Kidney glomerular epithelial cell (primary cell): ENCODE measurements at regions not wholly inside any gene's neighbourhood (a gene's known extent, or its start where the extent isn't known, plus 50 kb on each side); places are given as distances from the start of the nearest gene placed in this dataset.
A peak's percentile ranks its signal among the peaks of the same experiment; 100 is the strongest.
"Not testable (repeated sequence)": the region's sequence is repeated elsewhere in the genome, so short reads cannot be mapped to it uniquely, and the experiment has no call there.

Source experiments
- DNase-seq: peaks from one replicate; lab custom pipeline; 2025; lab: John Stamatoyannopoulos, UW

DNA sequence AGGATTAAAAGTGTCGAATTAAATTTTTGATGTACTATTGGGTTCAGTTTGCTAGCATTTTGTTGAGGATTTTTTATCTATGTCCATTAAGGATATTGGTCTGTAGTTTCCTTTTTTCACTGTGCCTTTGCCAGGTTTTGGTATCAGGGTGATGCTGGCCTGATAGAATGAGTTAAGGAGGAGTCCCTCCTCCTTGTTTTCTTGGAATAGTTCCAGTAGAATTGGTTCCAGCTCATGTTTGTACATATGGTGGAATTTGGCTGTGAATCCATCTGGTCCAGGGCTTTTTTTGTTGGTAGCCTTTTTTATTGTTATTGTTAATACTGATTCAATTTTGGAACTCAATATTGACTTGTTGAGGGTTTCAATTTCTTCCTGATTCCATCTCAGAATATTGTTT, 141.8 kb downstream of the SIM1 start:
- no peak for DNase-seq

DNA sequence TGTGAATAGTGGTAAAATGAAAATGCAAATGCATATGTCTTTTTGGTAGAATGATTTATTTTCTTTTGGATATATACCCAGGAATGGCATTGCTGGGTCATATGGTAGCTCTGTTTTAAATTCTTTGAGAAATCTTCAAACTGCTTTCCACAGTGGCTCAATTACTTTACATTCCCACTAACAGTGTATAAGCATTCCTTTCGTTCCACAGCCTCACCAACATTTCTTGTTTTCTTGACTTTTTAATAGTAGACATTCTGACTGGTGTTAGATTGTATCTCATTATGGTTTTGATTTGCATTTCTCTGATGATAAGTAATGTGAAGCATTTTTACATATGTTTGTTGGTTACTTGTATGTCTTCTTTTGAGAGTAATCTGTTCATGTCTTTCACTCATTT, 144.0 kb downstream of the SIM1 start:
- no peak for DNase-seq

DNA sequence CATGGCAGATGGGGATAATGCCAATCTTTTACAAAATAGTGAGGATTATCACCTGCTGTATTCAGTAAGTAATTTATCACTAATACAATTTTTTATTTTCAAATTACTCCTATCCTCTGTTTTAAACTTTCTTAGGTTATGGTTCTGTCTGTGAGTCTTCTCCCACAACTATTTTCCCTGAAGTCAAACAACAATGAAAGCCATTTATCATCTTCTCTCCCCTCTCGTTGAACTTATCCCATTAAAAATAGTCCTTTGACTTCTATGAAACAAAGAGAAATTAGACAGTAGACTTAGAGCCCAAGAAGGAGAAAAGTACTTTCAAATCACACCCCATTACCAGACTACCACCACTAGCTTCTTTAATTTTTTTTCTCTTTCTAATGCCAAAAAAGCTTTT, 147.7 kb downstream of the SIM1 start:
- no peak for DNase-seq

DNA sequence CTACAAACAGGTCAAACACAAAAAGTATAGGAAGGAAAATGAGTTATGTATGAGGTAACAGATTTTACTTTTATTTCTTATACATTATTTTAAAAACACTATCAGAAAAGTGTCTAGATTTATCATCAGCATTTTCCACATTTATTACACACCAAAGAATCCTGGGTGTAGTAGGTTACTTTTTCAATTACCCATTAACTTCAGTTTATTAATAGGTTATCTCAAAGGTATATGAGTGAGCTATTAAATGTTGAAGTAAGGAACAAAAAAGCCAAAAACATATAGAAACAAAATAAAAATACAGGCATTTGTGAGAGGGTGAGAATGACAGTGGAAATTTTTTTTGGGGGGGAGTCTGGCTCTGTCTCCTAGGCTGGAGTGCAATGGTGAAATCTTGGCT, 150.5 kb downstream of the SIM1 start:
- no peak for DNase-seq

DNA sequence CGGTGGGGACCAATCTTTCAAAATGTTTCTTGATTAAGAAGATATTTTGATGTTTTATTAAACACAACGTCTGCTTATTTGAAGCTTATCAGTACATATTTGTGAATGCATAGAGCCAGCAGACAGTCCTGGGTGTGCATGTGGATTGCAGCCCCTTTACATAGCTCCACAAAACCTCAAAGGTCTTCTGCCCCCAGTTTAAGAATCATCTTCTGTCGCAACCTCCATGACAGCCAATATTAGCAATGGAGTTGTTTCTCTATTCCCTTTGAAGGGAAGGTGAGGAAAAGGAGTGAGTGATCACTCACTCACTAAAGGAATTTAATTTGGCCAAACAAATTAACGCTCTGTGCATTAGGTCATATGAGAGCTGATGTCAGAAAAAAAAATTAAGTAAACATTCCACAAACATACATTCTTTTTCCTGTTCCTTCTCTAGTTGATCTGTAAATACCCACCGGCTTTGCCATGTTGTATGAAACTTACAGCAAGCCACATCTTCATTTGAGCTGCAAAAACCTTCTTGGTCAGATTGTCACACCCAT, 152.9 kb downstream of the SIM1 start:
- no peak for DNase-seq

DNA sequence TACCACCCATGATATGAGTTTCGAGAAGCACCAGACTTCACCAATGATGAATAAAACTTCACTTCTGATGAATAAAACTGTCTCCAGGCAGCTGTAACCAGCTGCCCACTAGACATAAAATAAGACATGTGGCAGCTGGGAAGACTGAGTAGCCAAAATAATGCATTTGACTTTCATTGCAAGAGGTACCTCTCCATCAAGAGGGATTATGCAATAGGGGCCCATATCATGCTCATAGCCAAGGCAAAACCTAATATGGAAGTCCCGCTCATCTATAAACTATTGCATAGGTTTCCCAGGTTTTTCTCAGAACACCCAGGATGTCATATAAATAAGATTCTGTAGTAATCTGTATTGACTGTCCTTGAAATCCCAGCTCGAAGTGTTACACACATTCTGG, 155.5 kb downstream of the SIM1 start:
- DNase-seq, result no peak

DNA sequence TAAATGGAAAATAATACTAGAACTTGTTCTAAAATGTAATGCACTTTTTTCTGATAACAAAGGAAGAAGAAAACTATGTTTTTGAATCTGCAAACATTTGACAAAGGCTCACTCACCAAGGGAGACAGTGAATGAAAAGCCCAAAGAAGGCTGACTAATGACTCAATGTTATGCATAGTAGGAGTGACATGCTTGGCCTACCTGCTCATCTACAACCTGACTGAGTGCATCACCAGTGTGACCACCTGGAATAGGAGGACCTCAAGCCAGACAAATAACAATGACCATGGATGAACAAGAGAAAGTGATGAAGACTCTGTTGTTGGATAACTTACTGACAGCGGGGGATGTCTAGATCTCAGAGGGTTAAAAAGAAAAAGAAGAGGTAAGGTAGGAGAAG, 157.2 kb downstream of the SIM1 start:
- peak; percentile 14 for DNase-seq

DNA sequence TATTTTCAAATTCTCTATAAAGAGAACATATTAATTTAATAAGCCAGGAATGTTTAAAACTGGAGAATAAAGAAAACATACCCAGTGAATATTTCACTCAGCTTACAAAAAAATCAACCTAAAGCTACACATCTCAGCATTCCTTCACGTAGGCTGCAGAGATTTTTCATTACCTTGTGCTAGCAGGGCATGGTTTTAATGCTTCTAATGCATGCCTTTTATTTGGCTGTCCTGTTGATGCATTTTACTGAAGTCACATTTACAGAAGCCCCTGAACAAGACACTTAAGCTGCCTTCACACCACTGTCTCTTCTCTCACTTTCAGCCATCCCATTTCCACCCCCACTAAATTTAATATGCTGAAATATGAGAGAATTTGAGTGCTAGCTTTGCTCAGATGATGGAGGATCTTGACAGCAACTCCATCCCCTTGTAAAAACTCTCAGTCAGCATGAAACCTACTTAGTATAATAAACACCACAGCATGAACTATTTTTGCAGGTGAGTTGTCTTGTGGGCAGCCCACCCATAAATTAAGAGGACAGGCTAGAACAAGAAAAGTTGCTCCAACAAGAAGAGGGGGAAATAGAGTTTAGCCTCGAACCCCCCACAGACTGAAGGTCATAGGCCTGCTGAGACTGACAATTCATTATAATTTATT, 159.4 kb downstream of the SIM1 start:
- DNase-seq, result no peak

DNA sequence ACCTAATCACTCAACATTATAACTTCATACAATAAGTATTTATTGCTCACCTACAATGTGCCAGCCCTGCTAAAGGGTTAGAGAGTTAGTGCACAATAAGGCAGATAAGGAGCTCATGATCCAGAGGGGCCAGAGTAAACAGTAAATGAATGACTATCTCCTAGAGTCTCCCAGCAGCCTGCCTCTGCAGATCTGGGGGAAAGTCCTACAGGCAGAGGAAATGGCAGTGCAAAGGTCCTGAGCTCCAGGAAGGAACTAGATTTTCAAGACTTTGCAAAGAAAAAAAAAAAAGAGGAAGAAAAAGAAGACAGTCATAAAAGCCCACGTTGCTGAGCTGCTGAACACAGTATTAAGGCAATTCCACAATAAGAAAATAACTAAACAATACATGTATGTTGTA, 160.1 kb downstream of the SIM1 start:
- DNase-seq, result no peak

DNA sequence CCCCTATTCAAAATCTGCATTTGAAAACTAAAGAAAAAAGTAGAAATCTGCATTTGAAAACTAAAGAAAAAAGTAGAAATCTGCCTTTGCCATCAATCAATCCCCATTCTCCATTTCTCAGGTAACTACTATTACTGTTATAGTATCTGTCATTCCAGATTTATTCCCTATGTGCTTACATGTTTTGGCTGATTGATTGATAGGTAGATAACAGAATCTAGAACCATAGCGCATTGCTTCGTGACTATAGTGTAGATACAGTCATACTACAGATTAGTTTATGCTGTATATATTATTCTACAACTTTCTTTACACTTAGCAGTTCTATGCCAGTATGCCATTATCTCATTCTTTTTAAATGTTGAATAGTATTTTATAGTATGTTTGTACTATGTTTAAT, 163.0 kb downstream of the SIM1 start:
- no peak for DNase-seq

DNA sequence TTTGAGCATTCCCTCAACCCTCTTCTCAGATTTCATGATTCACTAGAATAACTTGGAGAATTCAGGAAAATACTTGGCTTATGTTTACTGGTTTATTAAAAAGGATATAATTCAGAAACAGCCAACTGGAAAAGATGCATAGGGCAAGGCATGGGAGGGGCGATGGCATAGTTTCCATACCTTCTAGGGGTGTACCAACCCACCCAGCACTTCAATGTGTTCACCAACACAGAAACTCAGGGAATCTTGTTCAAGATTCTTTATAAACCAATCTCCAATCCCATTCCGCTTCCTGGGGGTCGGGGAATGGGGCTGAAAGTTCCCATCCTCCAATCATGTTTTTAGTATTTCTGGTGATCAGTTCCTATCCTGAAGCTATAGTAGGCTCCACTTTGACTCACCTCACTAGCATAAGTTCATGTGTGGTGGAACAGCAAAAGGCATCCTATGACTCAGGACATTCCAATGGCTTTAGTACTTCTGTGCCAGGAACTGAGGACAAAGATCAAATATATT, 164.4 kb downstream of the SIM1 start:
- DNase-seq, result peak; percentile 84

DNA sequence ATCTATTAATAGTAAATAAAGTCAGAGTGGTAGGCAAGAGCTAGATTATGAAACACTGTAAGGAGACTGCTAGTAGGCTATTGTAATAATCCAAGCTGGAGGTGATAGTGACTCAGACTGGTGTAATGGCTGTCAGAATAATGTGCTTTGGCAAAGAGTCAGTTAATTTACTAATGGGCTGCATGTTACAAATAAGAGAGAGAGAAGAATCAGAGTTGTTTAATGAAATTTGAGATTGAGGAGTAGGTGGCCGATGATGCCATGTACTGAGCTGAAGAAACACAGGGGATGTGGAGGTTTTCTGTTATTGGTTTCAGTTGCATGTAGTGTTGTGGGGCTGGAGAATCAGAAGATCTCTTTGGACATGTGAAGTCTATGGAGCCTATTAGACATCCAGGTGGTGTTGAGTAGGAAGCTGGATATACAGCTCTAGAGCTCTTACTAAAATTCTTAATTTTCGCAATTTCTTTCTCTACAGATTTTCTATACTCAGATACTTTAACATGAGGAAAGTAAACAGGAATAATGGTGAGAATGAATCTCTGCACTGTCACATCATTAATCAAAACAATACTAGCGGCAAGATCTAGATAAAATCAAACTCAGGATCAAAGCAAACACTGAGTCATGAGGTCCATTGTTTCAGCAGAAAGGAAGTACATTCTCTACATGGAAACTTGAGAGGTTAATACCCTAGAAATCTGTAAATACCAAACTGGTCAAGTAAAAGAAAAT, 167.7 kb downstream of the SIM1 start:
- DNase-seq, result peak; percentile 80

DNA sequence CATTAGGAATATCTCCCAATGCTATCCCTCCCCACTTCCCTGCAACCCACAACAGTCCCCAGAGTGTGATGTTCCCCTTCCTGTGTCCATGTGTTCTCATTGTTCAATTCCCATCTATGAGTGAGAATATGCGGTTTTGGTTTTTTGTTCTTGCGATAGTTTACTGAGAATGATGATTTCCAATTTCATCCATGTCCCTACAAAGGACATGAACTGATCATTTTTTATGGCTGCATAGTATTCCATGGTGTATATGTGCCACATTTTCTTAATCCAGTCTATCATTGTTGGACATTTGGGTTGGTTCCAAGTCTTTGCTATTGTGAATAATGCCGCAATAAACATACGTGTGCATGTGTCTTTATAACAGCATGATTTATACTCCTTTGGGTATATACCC, 169.5 kb downstream of the SIM1 start:
- not testable (repeated sequence) for DNase-seq

DNA sequence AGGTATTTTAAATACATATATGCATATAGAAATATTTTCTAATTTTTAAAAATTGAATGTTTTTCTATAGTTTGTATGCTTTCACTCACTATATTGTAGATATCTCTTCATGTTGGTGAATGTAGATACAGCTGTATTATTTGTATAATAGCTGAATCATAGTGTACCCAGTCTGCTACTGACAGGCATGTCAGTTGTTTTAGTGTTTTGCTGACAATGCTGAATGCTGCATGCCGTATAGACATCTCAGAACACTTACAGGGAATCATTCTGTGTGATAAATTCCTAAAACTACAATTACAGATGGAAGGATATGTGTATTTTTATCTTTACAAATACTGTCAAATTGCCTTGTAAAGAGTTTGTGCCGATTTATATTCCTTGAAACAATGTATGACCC, 175.4 kb downstream of the SIM1 start:
- no peak for DNase-seq

DNA sequence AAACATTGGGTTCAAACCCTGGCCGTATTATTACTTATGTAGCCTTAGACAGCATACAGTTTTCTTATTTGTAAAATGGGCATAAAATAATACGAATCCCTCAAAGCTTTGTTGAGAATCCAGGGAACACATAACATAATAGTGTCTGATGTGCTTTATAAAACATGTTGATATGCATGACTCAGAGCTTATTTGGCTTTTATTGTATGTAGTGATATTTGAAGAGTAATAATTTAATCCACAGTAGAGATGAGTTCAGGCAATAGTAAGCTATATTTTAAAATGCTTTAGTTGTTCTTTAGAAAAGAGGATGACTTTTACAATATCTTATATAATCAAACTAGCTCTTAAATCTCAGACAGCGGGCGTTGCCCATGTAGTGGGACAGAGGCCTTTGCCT, 176.4 kb downstream of the SIM1 start:
- no peak for DNase-seq

DNA sequence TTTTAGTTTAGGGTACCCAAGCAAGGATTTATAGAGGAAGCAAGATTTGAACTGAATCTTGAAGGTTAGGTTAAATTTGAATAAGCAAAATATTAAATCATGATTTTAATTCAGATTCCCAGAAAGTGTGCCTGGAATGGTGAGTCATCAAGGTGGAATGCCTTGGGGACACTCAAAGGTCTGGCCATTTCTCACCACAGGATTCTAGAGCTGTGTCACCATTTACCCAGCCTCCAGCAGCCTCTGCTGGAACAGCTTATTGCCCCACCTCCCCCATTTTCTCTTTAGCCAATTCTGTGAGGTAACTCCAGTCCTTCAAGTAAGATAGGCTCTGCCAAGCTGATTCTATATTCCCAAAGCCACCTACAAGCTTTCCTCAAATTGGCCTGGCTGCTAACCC, 181.4 kb downstream of the SIM1 start:
- DNase-seq, result peak; percentile 21

DNA sequence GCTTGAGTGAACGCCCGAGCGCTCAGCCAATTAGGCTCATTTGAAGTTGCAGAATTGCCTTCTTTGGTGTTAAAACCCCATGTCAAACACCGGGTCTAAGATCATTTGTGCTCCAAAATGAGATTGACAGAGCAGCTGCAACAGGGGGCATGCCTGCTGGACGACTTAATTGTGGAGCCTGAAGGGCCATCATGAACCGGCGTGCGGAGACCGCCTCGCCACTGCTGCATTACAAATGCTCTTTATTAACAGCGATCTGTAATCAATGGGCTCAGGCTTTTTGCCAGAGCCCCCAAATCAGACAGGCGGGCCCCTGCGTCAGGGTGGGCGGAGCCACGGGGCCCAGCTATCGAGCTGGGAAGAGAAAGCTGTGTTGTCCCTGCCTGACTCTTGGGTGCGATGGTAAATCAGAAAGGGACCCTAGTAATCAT, 183.2 kb downstream of the SIM1 start:
- no peak for DNase-seq

DNA sequence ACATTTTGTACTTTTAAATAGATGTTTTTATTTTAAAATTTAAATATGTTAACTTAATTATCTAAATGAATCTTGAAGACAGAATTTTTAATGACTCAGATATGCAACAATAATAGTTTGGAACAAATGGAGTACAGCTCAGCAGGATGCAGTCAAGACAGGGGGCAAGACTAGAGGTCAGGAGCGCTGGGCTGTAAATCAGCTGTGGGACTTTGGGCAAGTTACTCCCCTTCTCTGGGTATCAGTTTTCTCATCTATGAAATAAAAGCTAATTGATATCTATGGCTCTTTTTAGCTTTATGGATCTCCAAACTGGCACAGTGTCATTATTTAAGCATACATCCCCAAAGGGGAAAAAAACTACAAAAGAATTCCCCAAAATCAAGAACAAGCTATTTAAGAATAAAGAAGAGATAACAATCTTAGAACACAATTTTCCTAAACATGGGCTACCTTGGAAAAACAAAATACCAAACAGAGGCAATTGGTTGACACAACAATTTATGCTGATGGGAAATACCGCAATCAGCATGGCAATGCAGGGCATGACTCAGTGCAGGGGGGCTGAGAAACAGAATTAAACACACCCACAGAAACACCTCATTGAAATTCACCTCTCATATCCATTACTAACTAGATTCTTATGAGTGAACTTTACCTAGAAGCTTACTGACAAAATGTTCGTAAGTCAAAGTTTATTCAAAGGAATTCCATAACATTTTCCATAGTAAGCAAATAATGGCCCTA, 188.2 kb downstream of the SIM1 start:
- DNase-seq, result no peak

DNA sequence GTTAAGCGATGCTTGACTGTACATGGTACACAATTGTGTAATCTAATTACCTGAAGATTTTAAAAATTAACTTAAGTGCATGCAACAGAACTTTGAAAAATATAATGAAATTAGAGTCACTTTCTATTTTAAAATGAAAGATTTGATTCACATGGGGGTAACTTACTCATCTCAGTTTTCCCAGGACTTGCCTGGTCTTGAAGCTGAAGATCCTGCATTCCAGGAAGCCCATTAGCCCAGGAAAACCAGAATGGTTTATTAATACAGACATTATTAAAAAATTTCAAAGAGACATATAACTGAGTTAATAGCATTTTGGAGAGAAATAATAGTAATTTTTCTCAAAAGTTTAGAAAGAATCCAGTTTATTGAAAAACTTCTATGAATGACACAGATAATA, 190.6 kb downstream of the SIM1 start:
- no peak for DNase-seq

DNA sequence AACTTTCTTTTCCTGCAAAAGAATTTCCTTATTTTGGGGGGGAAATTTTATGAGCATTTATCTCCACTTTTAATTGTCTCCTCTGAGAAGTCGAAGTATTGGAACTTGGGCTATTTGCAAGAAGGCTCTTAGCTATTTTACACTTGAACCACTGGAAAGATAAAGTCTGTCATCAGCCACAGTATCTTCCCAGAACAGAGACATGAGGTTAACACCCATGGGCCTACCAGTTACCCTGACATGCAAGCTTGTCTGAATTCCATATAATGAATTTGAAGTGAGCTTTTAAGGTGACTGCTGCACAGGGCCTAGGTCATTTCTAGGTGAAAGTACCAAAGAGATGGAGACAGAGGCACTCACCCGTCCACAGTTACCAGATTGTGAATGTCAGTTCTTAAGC, 193.1 kb downstream of the SIM1 start:
- DNase-seq, result no peak

DNA sequence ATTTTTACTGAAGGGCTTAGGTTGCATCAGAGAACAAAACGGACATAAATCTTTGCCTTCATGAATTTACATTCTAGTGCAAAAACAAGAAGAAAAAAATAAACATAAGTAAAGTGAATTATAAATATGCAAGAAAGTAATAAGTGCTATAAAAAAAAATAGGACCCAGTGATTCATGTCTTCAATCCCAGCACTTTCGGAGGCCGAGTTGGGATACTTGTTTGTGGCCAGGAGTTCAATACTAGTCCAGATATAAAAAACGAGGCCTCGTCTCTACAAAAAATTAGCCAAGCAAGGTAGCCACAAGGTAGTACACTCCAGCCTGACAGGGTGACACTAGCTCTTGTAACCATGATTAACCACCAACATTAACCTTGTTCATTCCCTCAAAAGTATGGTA, 193.5 kb downstream of the SIM1 start:
- DNase-seq, result no peak

DNA sequence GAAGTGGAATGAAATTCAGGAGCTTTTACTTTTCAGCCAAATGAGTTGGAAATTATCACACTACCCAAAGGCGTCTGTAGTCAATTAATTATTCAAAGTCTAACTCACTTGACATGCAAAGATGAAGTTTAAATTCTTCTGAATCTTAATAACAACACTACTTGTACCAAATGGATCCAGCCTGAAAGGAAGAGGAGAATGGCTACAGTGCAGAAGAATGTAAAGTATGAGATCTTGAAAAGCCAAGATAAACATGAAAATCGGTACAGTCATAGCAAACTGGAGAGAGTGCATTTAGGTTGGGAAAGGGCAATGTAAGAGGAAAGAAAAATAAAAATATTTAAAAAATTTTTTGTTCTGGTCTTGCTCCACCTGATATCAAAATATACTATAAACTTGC, 195.5 kb downstream of the SIM1 start:
- DNase-seq, result peak; percentile 71

DNA sequence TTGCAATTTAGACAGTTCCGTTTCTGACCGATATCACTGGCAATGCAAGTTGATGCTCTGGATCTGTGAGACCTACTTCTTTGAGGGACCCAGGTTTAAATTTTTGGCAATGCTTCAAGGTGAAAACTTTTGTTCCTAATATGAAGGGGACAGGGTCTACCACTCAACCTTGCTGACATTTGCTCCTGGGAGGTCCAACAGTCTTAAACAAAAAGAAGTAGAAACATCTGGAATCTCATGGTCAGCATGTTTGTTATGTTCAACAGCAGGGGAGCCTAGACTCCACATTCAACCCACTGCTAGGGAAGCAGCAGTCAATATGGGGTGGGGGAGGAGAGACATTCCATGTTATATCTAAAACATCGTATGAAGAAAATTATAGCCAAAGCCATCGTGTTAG, 196.4 kb downstream of the SIM1 start:
- DNase-seq, result no peak
